GM12874 (cell line): ENCODE measurements at regions not wholly inside any gene's neighbourhood (a gene's known extent, or its start where the extent isn't known, plus 50 kb on each side); places are given as distances from the start of the nearest gene placed in this dataset.

ENCODE experiments used
- TF ChIP-seq, protein P1 (sequence below): IDR thresholded peaks from 2 replicates; pipeline ENCODE4 v1.5.1; 2011; ENCODE audit warnings: low read depth, mild to moderate bottlenecking, control low read depth, low read length, moderate library complexity; ENCODE audit not compliant: insufficient read depth

DNA sequence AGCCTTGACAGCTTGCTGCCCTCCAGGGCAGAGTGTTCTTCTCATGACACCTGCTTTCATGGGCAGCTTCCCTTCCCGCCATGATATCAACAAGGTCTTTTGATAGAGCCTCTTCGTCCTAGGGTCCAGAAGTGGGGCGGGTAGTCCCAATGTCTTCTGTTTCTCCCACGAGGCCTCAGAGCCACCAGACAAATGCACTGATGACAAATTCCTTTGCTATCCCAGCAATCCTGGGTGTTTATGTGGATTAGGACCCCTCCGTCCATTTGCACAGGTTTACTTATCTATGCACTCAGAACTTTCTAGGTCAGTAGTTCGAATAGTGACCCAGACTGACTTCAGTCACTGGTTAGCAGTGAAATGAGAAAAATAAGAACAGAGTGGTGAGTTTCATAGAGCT is 52.6 kb upstream of the PRMT8 start:
- TF ChIP-seq, protein P1, sequence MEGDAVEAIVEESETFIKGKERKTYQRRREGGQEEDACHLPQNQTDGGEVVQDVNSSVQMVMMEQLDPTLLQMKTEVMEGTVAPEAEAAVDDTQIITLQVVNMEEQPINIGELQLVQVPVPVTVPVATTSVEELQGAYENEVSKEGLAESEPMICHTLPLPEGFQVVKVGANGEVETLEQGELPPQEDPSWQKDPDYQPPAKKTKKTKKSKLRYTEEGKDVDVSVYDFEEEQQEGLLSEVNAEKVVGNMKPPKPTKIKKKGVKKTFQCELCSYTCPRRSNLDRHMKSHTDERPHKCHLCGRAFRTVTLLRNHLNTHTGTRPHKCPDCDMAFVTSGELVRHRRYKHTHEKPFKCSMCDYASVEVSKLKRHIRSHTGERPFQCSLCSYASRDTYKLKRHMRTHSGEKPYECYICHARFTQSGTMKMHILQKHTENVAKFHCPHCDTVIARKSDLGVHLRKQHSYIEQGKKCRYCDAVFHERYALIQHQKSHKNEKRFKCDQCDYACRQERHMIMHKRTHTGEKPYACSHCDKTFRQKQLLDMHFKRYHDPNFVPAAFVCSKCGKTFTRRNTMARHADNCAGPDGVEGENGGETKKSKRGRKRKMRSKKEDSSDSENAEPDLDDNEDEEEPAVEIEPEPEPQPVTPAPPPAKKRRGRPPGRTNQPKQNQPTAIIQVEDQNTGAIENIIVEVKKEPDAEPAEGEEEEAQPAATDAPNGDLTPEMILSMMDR = no peak
